ENCODE measurements at regions not wholly inside any gene's neighbourhood (a gene's known extent, or its start where the extent isn't known, plus 50 kb on each side); places are given as distances from the start of the nearest gene placed in this dataset.

- no peaks in the 10 kb centered on the region for H3K36me3 Mint-ChIP-seq
- CTCF ChIA-PET, result interaction anchor here in 1 of 2 donors (0.6 kb wide), 1 partner anchor 220 kb away, joined by 3 read pairs; no protein-coding TSS in a partner anchor
- 100% methylated on average over 4 of the region's 5 CpGs for WGBS (ENCODE audit: insufficient coverage)
- H3K4me1 Mint-ChIP-seq, result peaks cover 0 to 2% (median 0%) of the 10 kb centered on the region in 3 donors
- Histone ChIP-seq H3K9me3 (no peaks in the 10 kb centered on the region), H3K27ac (ENCODE audit: low read length) (no peak overlapping the region), H3K4me1 (ENCODE audit: control insufficient read depth in 1 of 2, extremely low read depth in 1 of 2, insufficient read depth in 2 of 2, low read length in 2 of 2) (no peaks in the 10 kb centered on the region), H3K36me3 (ENCODE audit: control insufficient read depth in 2 of 2, extremely low read depth in 1 of 2, insufficient read depth in 1 of 2, low read length in 1 of 2) (no peaks in the 10 kb centered on the region), H3K27me3 (replicated peaks in 1 of 2; ENCODE audit: control insufficient read depth in 2 of 2, extremely low read depth in 1 of 2, insufficient read depth in 2 of 2, low read length in 1 of 2) (no peaks in the 10 kb centered on the region), H3K4me3 (ENCODE audit: control insufficient read depth in 1 of 2, extremely low read depth in 1 of 2, low read length in 1 of 2) (no peak overlapping the region)
- H3K9me3 Mint-ChIP-seq, result no peaks in the 10 kb centered on the region
- H3K27me3 Mint-ChIP-seq, result no peaks in the 10 kb centered on the region
- ATAC-seq (replicated peaks in 1 of 4) (no peak), DNase-seq (no peak)
- POLR2A ChIA-PET, result no interaction called here
- H3K27ac Mint-ChIP-seq, result no peak overlapping the region
- H3K4me3 Mint-ChIP-seq, result no peak overlapping the region
Measured at GRCh38 chr1:193359631-193360030, 173.2 kb upstream of the B3GALT2 start.

GRCh38 chr1:193358419-193358818 is 172.0 kb upstream of the B3GALT2 start:
- DNase-seq (no peak), ATAC-seq (replicated peaks in 1 of 4) (no peak)
- Mint-ChIP-seq H3K27ac (no peak overlapping the region), H3K27me3 (no peaks in the 10 kb centered on the region), H3K4me1 (peaks cover 0 to 2% (median 0%) of the 10 kb centered on the region in 3 donors), H3K9me3 (no peaks in the 10 kb centered on the region), H3K4me3 (no peak overlapping the region), H3K36me3 (no peaks in the 10 kb centered on the region)
- H3K27me3 ChIP-seq (replicated peaks in 1 of 2; ENCODE audit: control insufficient read depth in 2 of 2, extremely low read depth in 1 of 2, insufficient read depth in 2 of 2, low read length in 1 of 2), result no peaks in the 10 kb centered on the region
- H3K4me1 ChIP-seq (ENCODE audit: control insufficient read depth in 1 of 2, extremely low read depth in 1 of 2, insufficient read depth in 2 of 2, low read length in 2 of 2), result no peaks in the 10 kb centered on the region
- no peak overlapping the region for H3K27ac ChIP-seq (ENCODE audit: low read length)
- ChIA-PET CTCF (no interaction called here), POLR2A (no interaction called here)
- no peak overlapping the region for H3K4me3 ChIP-seq (ENCODE audit: control insufficient read depth in 1 of 2, extremely low read depth in 1 of 2, low read length in 1 of 2)
- H3K36me3 ChIP-seq (ENCODE audit: control insufficient read depth in 2 of 2, extremely low read depth in 1 of 2, insufficient read depth in 1 of 2, low read length in 1 of 2), result no peaks in the 10 kb centered on the region
- no CpG with 5 or more reads among the region's 3 CpGs for WGBS (ENCODE audit: insufficient coverage)
- no peaks in the 10 kb centered on the region for H3K9me3 ChIP-seq

GRCh38 chr1:193356249-193356648 is 169.8 kb upstream of the B3GALT2 start:
- no peak overlapping the region for H3K27ac ChIP-seq (ENCODE audit: low read length)
- Mint-ChIP-seq H3K4me3 (no peak overlapping the region), H3K4me1 (peaks cover 0 to 2% (median 0%) of the 10 kb centered on the region in 3 donors), H3K27ac (no peak overlapping the region), H3K36me3 (no peaks in the 10 kb centered on the region), H3K27me3 (no peaks in the 10 kb centered on the region), H3K9me3 (no peaks in the 10 kb centered on the region)
- H3K4me1 ChIP-seq (ENCODE audit: control insufficient read depth in 1 of 2, extremely low read depth in 1 of 2, insufficient read depth in 2 of 2, low read length in 2 of 2), result no peaks in the 10 kb centered on the region
- no peak overlapping the region for H3K4me3 ChIP-seq (ENCODE audit: control insufficient read depth in 1 of 2, extremely low read depth in 1 of 2, low read length in 1 of 2)
- no peaks in the 10 kb centered on the region for H3K36me3 ChIP-seq (ENCODE audit: control insufficient read depth in 2 of 2, extremely low read depth in 1 of 2, insufficient read depth in 1 of 2, low read length in 1 of 2)
- 100% methylated on average over 4 of the region's 4 CpGs for WGBS (ENCODE audit: insufficient coverage)
- ChIA-PET POLR2A (no interaction called here), CTCF (no interaction called here)
- no peaks in the 10 kb centered on the region for H3K27me3 ChIP-seq (replicated peaks in 1 of 2; ENCODE audit: control insufficient read depth in 2 of 2, extremely low read depth in 1 of 2, insufficient read depth in 2 of 2, low read length in 1 of 2)
- peak in 1 of 4 experiments; percentile 19 for ATAC-seq (replicated peaks in 1 of 4)
- no peaks in the 10 kb centered on the region for H3K9me3 ChIP-seq
- DNase-seq, result no peak

GRCh38 chr1:193355626-193356025 is 169.2 kb upstream of the B3GALT2 start:
- no CpG with 5 or more reads among the region's 2 CpGs for WGBS (ENCODE audit: insufficient coverage)
- H3K9me3 ChIP-seq, result no peaks in the 10 kb centered on the region
- H3K36me3 ChIP-seq (ENCODE audit: control insufficient read depth in 2 of 2, extremely low read depth in 1 of 2, insufficient read depth in 1 of 2, low read length in 1 of 2), result no peaks in the 10 kb centered on the region
- DNase-seq (no peak), ATAC-seq (replicated peaks in 1 of 4) (no peak)
- POLR2A ChIA-PET, result no interaction called here
- no peaks in the 10 kb centered on the region for H3K36me3 Mint-ChIP-seq
- H3K27me3 ChIP-seq (replicated peaks in 1 of 2; ENCODE audit: control insufficient read depth in 2 of 2, extremely low read depth in 1 of 2, insufficient read depth in 2 of 2, low read length in 1 of 2), result no peaks in the 10 kb centered on the region
- no peak overlapping the region for H3K4me3 ChIP-seq (ENCODE audit: control insufficient read depth in 1 of 2, extremely low read depth in 1 of 2, low read length in 1 of 2)
- H3K27ac ChIP-seq (ENCODE audit: low read length), result no peak overlapping the region
- no peaks in the 10 kb centered on the region for H3K4me1 ChIP-seq (ENCODE audit: control insufficient read depth in 1 of 2, extremely low read depth in 1 of 2, insufficient read depth in 2 of 2, low read length in 2 of 2)
- no peaks in the 10 kb centered on the region for H3K27me3 Mint-ChIP-seq
- CTCF ChIA-PET, result no interaction called here
- no peaks in the 10 kb centered on the region for H3K9me3 Mint-ChIP-seq
- peaks cover 0 to 2% (median 0%) of the 10 kb centered on the region in 3 donors for H3K4me1 Mint-ChIP-seq
- H3K27ac Mint-ChIP-seq, result no peak overlapping the region
- no peak overlapping the region for H3K4me3 Mint-ChIP-seq

- H3K27ac ChIP-seq (ENCODE audit: low read length), result no peak overlapping the region
- POLR2A ChIA-PET, result no interaction called here
- Mint-ChIP-seq H3K36me3 (no peaks in the 10 kb centered on the region), H3K9me3 (no peaks in the 10 kb centered on the region), H3K27ac (no peak overlapping the region), H3K4me1 (peaks cover 0 to 2% (median 0%) of the 10 kb centered on the region in 3 donors), H3K4me3 (no peak overlapping the region), H3K27me3 (no peaks in the 10 kb centered on the region)
- H3K4me3 ChIP-seq (ENCODE audit: control insufficient read depth in 1 of 2, extremely low read depth in 1 of 2, low read length in 1 of 2), result no peak overlapping the region
- H3K36me3 ChIP-seq (ENCODE audit: control insufficient read depth in 2 of 2, extremely low read depth in 1 of 2, insufficient read depth in 1 of 2, low read length in 1 of 2), result no peaks in the 10 kb centered on the region
- no peaks in the 10 kb centered on the region for H3K4me1 ChIP-seq (ENCODE audit: control insufficient read depth in 1 of 2, extremely low read depth in 1 of 2, insufficient read depth in 2 of 2, low read length in 2 of 2)
- DNase-seq (no peak), ATAC-seq (replicated peaks in 1 of 4) (no peak)
- CTCF ChIA-PET, result no interaction called here
- no peaks in the 10 kb centered on the region for H3K27me3 ChIP-seq (replicated peaks in 1 of 2; ENCODE audit: control insufficient read depth in 2 of 2, extremely low read depth in 1 of 2, insufficient read depth in 2 of 2, low read length in 1 of 2)
- 0% methylated on average over 1 of the region's 2 CpGs for WGBS (ENCODE audit: insufficient coverage)
- H3K9me3 ChIP-seq, result no peaks in the 10 kb centered on the region
Measured at GRCh38 chr1:193355178-193355577, 168.8 kb upstream of the B3GALT2 start.

- WGBS (ENCODE audit: insufficient coverage), result 80% methylated on average over 1 of the region's 3 CpGs
- CTCF ChIA-PET, result no interaction called here
- no peak for DNase-seq
Measured at GRCh38 chr1:193348769-193349535, 162.5 kb upstream of the B3GALT2 start.

More at GRCh38 chr1:193348769-193349535, 162.5 kb upstream of the B3GALT2 start:
- no peaks in the 10 kb centered on the region for H3K4me1 ChIP-seq (ENCODE audit: control insufficient read depth in 1 of 2, extremely low read depth in 1 of 2, insufficient read depth in 2 of 2, low read length in 2 of 2)
- ATAC-seq (replicated peaks in 1 of 4), result no peak
- no peaks in the 10 kb centered on the region for H3K27me3 ChIP-seq (replicated peaks in 1 of 2; ENCODE audit: control insufficient read depth in 2 of 2, extremely low read depth in 1 of 2, insufficient read depth in 2 of 2, low read length in 1 of 2)
- no peaks in the 10 kb centered on the region for H3K9me3 Mint-ChIP-seq
- H3K4me3 ChIP-seq (ENCODE audit: control insufficient read depth in 1 of 2, extremely low read depth in 1 of 2, low read length in 1 of 2), result no peak overlapping the region
- POLR2A ChIA-PET, result interaction anchor here in 1 of 2 donors (0.5 kb wide), 1 partner anchor 296 kb away, joined by 3 read pairs; no protein-coding TSS in a partner anchor
- no peaks in the 10 kb centered on the region for H3K36me3 Mint-ChIP-seq
- no peak overlapping the region for H3K27ac Mint-ChIP-seq
- H3K4me1 Mint-ChIP-seq, result no peaks in the 10 kb centered on the region
- no peak overlapping the region for H3K4me3 Mint-ChIP-seq
- H3K36me3 ChIP-seq (ENCODE audit: control insufficient read depth in 2 of 2, extremely low read depth in 1 of 2, insufficient read depth in 1 of 2, low read length in 1 of 2), result no peaks in the 10 kb centered on the region
- H3K9me3 ChIP-seq, result no peaks in the 10 kb centered on the region
- no peak overlapping the region for H3K27ac ChIP-seq (ENCODE audit: low read length)
- H3K27me3 Mint-ChIP-seq, result no peaks in the 10 kb centered on the region

Measured in T-cell (primary cell).